LNCaP clone FGC (cell line): ENCODE measurements at regions not wholly inside any gene's neighbourhood (a gene's known extent, or its start where the extent isn't known, plus 50 kb on each side); places are given as distances from the start of the nearest gene placed in this dataset.

Experiments
- DNase-seq: peaks from one replicate; pipeline ENCODE4 v3.0.0-alpha.2; 2011; ENCODE audit warnings: low read depth
- H3K4me3 ChIP-seq: 2 replicates; pipeline ENCODE4 v1.5.1; 2011; ENCODE audit warnings: mild to moderate bottlenecking, low read depth, low read length, control low read depth
- TF ChIP-seq, protein P1 (sequence below): IDR thresholded peaks from 2 replicates; pipeline ENCODE4 v1.5.1; 2012; ENCODE audit warnings: mild to moderate bottlenecking; ENCODE audit not compliant: control insufficient read depth, insufficient read depth; ENCODE audit errors: extremely low read depth

DNA sequence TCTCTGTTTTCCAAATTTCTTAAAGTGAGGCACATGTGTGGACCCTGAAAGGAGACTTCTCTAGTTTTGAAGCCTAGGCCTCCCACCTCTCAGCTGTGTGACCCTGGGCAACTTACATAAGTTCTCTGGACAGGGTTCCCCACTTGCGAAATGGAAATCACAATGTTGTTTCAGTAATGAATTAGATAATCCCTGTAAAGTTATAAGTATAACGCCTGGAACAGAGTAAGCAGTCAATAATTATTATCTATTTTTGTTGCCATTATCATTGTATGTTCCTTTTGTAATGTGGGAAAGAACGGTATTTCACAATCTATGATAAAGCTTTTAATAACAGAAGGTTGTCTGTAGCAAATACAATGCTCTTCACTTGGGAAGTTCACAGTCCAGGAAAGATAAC lies 437.3 kb upstream of the ZNF507 start:
- no peak overlapping the region for H3K4me3 ChIP-seq
- DNase-seq: no peak
- TF ChIP-seq, protein P1, sequence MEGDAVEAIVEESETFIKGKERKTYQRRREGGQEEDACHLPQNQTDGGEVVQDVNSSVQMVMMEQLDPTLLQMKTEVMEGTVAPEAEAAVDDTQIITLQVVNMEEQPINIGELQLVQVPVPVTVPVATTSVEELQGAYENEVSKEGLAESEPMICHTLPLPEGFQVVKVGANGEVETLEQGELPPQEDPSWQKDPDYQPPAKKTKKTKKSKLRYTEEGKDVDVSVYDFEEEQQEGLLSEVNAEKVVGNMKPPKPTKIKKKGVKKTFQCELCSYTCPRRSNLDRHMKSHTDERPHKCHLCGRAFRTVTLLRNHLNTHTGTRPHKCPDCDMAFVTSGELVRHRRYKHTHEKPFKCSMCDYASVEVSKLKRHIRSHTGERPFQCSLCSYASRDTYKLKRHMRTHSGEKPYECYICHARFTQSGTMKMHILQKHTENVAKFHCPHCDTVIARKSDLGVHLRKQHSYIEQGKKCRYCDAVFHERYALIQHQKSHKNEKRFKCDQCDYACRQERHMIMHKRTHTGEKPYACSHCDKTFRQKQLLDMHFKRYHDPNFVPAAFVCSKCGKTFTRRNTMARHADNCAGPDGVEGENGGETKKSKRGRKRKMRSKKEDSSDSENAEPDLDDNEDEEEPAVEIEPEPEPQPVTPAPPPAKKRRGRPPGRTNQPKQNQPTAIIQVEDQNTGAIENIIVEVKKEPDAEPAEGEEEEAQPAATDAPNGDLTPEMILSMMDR: no peak

DNA sequence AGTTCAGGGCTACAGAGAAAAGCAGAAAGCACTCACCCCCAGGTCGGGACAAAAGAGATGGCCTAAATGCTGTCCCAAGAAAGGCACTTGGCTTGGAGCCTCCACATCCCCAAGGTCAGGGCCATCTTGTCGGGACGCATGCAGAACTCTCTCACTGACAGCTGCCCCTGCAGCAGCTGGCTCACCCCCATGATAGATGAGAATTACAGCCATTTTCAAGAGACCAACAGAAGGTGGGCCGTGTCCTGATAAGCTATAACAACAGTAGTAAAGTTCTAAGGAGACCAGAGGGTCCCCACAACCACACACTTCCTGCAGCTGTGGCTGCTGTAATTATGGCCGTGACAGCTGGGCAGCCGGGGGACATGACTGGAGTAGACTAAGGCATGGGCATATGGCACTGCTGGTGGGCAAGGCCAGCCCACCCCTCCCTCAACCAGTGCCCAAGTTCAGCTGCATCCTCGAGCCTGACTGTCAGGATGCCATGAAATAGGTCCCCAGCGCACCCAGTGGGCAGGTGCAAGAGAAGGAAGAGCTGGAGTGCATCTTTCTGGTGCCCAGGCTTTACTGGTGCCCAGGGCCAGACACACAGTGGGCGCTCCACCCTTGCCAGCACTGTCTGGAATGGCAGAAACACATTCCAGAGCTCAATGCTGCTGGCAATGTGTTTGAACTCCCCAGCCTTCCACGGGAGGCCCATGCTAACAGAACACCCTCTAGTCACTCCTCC lies 436.7 kb upstream of the ZNF507 start:
- no peak for DNase-seq
- TF ChIP-seq, protein P1: no peak
- H3K4me3 ChIP-seq: no peak overlapping the region

DNA sequence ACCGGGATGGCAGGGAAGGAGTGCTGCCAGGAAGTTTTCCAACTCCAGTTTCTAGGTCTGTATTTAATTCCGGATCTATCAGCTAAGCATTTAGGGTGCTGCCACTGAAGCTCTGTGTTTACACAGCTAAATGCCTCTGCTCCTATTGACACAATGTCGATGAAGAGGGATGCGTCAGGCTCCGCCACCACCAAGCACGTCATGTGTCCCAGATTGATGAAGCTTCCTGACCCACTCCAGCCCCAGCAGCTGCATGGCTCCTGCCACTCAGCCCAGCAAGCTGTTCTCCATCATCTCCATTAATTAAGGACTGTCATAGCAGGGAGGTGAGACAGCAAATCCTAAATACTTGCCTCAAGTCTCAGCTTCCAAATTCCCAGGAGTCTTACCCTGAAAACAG lies 435.2 kb upstream of the ZNF507 start:
- DNase-seq: no peak
- no peak overlapping the region for H3K4me3 ChIP-seq
- TF ChIP-seq, protein P1: no peak

- DNase-seq: no peak
- TF ChIP-seq, protein P1: no peak
- no peak overlapping the region for H3K4me3 ChIP-seq
These were observed 433.8 kb upstream of the ZNF507 start for GRCh38 chr19:31911577-31911976.

- no peak for DNase-seq
- no peak overlapping the region for H3K4me3 ChIP-seq
- TF ChIP-seq, protein P1: no peak
These were observed 432.2 kb upstream of the ZNF507 start for GRCh38 chr19:31913103-31913661.

- DNase-seq: no peak
- no peak overlapping the region for H3K4me3 ChIP-seq
- TF ChIP-seq, protein P1: no peak
These were observed 415.0 kb upstream of the ZNF507 start for GRCh38 chr19:31930401-31930800.

GRCh38 chr19:31937983-31938382 lies 407.4 kb upstream of the ZNF507 start:
- TF ChIP-seq, protein P1: no peak
- H3K4me3 ChIP-seq: no peak overlapping the region
- DNase-seq: no peak
